T47D (cell line): ENCODE measurements at regions not wholly inside any gene's neighbourhood (a gene's known extent, or its start where the extent isn't known, plus 50 kb on each side); places are given as distances from the start of the nearest gene placed in this dataset.

ENCODE experiments used
- DNase-seq, 2 experiments: peaks; one replicate each; pipeline versions ENCODE4 v3.0.0 to v3.0.0-alpha.2; 2011 to 2012; ENCODE audit warnings: low read depth in 1 of 2, low spot score in 1 of 2
- JUND ChIP-seq: IDR thresholded peaks from 2 replicates; pipeline ENCODE4 v1.6.1; 2012; ENCODE audit warnings: low read depth
- in situ Hi-C: cut with HindIII; loops from 2 replicates; pipeline ENCODE4 v1.10.0; 2016; ENCODE audit warnings: low sequenced_read_pairs, low pct_unique_long_range_greater_than_20kb

DNA sequence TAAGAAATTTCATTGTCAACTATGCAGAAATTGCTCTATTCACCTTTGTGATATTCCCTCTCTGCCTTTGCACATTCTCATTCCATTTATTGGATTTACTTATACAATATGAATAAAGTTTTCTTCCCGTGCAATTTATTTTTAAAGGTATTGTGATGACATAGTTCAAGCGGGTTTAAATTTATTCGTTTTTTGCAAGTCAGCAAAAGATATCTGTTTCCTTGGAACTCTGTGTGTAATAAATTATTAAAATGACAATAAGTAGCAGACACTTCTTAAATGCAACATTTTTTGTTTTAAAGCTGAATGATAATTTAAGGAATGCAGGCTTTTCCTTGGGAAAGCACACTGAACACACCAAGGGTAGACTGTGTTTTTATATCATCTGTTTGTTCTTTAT, 143.1 kb downstream of the SLC41A2 start:
- no peak for DNase-seq
- in situ Hi-C loops, result no loop called here
- TF ChIP-seq JUND, result no peak
